Uterus (tissue), 2 donors: ENCODE measurements at regions not wholly inside any gene's neighbourhood (a gene's known extent, or its start where the extent isn't known, plus 50 kb on each side); places are given as distances from the start of the nearest gene placed in this dataset.

ENCODE experiments used
- POLR2A ChIP-seq, 2 donors: fragments of 450-650 bp; IDR thresholded peaks; one replicate each; pipeline ENCODE4 v1.6.1; 2016; ENCODE audit warnings: antibody characterized with exemption in 2 of 2, mild to moderate bottlenecking in 1 of 2, moderate library complexity in 1 of 2
- TF ChIP-seq, protein P1 (sequence below), 4 experiments: fragments of 200-600 bp in 2 of 4; fragments of 450-650 bp in 2 of 4; sonication (generic) in 2 of 4; IDR thresholded peaks; one replicate each; pipeline ENCODE4 v1.5.1; 2016 to 2019; ENCODE audit warnings: antibody characterized with exemption in 4 of 4, mild to moderate bottlenecking in 2 of 4, moderate library complexity in 1 of 4

GRCh38 chr6:44545224-44545623 lies 157.7 kb downstream of the CDC5L start:
- TF ChIP-seq, protein P1, sequence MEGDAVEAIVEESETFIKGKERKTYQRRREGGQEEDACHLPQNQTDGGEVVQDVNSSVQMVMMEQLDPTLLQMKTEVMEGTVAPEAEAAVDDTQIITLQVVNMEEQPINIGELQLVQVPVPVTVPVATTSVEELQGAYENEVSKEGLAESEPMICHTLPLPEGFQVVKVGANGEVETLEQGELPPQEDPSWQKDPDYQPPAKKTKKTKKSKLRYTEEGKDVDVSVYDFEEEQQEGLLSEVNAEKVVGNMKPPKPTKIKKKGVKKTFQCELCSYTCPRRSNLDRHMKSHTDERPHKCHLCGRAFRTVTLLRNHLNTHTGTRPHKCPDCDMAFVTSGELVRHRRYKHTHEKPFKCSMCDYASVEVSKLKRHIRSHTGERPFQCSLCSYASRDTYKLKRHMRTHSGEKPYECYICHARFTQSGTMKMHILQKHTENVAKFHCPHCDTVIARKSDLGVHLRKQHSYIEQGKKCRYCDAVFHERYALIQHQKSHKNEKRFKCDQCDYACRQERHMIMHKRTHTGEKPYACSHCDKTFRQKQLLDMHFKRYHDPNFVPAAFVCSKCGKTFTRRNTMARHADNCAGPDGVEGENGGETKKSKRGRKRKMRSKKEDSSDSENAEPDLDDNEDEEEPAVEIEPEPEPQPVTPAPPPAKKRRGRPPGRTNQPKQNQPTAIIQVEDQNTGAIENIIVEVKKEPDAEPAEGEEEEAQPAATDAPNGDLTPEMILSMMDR (IDR thresholded peaks at IDR 0.05): no peak
- TF ChIP-seq POLR2A (IDR thresholded peaks at IDR 0.05): no peak
